ENCODE measurements at regions not wholly inside any gene's neighbourhood (a gene's known extent, or its start where the extent isn't known, plus 50 kb on each side); places are given as distances from the start of the nearest gene placed in this dataset.

DNA sequence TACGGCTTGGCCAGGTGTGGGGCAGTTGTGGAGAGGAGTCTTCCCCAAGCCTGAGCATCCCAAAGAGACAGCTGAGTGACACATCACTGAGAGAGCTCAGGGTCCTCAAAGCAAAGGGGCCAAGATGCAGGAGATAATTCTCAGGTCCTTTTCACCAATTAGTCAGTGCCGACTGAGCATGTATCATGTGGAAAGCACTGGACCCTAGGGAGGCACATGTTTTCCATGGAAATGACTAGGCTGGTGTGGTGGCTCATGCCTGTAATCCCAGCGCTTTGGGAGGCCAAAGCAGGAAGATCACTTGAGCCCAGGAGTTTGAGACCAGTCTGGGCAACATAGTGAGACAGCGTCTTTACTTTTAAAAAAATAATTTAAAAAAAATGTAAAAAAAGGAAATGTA is 67.3 kb upstream of the PRPS1 start:
- no peak for DNase-seq (ENCODE audit: low spot score)

DNA sequence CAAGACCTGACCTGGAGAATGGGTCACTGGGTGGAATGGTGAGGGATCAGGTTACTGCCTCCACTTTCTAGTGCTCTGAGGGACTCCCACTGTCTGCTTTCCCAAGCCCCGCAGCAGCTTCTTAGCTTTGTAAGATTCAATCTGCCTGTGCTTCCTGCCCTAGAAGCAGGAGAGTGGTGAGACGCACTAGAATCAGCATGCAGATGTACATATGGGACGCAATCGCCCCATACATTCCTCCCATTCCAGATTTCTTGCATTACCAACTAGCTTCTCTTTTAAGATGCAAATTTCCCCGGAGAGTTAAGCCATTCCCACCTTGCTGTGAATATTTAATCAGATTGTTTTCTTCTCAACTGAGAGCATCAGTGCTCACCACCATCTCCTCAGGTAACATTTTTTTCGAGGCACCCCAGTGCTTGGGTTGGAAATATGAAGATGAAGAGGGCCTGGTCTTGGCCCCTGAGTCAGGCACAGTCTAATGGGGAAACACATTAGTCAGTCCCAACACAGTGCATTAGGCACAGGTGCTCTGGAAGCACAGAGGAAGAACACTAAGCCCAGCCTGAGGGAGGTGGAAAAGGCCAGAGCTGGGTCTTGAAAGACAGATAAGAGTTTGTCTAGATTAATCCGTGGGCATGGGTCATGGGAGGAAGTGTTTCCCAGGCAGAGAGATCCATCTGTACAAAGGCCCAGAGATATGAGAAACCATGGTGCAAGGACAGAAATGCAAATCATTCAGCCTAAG is 66.7 kb upstream of the PRPS1 start:
- no peak for DNase-seq (ENCODE audit: low spot score)

DNA sequence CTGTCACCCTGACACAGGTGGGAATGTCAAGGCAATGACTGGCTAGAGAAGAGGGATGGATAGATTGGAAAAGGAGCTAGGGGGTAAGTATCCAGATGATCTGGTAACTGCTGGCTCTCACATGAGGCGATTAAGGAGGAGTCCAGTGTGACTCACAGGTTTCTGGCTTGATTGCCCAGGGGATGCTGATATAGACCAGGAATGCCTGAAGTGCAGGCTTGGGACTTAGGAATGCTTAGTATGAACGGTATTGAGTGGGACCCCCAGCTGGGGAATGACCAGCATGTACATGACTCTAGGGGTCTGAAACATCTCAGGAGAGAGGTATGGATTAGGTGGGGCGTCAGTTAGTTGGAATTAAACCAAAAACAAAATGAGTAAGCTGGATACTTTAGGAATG is 65.8 kb upstream of the PRPS1 start:
- DNase-seq (ENCODE audit: low spot score) = peak; percentile 52

DNA sequence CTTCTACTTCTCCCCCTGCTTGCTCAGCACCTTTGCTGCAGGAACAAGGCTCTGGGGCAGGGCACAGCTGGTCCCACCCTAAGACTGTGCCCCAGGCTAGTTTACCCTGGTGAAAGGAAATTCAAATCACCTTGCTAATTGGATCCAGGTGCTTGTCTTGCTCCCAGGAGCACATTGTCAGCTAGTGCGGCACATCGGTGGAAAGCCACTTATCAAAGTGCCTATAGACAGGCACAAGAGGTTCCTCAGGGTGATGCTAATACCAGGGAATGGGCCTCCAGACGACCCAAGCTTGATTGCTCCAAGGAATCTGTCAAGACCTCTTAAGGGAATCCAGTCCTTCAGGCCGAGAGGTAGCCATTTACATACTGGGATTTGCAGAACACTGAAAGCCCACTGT is 64.5 kb upstream of the PRPS1 start:
- DNase-seq (ENCODE audit: low spot score) = no peak

DNA sequence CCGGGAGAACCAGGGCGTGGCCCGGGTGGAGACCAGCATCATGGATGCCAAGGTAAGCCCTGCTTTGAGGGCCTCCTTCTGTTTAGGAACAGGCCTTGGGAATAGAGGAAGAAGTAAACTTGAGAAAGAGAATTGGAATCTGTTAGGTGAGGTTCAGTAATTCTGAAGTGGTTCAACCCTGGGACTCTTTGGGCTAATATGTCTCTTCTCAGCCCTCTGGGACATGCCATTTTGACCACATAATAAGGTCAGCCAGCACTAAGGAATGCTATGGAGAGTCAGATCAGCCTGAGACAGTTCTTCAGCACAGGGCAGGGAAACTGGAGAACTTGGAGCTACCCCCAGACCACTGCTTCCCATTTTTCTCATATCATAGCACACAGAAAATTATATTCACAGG is 63.3 kb upstream of the PRPS1 start:
- no peak for DNase-seq (ENCODE audit: low spot score)

DNA sequence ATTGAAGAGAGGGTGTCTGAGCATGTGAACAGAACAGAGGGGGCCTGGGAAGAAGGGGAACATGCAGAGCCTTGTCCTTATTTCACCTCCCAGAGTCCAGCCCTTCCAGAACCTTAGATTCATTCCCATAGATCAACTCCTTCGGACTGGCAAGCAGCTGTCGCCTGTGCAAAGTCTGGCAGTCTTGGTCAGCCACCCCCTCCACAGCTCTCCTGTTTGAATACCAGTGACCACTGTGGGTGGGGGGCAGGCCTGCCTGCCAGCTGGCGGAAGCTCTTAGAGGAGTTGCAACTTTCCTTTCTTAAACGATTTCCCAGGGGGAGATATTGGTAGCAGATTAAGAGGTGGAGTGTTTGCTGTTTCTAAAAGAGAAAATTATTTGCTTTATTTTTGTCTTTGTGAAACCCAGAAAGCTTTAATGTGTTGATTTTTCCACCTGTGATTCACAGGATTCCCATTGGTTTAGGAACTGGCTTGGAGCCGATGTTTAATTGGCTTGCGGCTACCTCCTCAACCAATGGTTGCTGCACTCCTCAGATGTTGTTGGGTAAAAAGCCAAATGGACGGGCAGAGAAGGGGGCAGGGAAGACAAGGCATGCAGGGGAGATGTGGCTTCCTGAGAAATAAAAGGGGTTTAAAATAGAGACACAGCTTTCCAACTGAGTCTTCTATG is 62.2 kb upstream of the PRPS1 start:
- DNase-seq (ENCODE audit: low spot score) = peak; percentile 50

DNA sequence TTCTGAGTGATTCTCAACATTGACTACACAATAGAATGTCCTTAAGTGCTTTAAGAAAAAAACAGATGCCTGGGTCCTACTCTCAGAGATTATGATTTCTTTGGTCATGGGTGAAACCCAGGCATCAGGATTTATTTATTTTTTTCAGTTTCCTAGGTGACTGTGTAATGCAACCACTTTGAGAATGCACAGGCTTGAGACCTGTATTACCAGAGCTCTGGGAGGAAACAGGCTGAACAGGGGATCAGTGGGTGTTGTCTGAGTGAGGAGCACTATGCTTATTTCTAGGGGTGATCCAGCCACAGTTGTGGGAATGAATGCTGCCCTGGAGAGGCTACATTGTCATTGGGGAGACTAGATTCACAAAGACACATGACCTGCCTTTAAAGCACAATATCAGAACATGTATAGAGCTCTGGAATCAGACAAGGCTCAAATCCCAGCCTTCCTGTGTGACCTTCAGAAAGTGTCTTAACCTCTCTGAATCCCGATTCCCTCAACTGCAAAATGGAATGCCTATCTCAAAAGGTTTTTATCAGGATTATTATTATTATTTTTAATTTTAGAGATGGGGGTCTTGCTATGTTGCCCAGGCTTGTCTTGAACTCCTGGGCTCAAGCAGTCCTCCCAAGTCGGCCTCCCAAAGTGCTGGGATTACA is 61.6 kb upstream of the PRPS1 start:
- DNase-seq (ENCODE audit: low spot score) = no peak

DNA sequence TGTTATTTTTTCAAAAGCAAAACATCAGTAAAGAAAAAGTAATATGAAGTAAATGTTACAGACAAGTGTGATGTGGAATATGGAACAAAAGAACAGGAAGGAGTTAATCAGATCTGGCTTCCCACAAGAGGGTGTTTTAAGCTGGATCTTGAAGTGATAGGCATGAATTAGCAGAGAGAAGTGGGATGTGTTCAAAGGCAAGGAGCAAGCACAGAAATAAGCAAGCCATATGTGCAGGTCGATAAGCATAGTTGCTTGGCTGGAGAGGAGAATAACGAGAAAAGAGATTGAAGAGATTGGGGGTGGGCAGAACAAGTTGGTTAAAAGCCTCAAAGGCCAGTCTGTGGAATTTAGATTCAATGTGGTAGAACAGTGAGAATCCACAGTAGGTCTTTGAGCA is 60.9 kb upstream of the PRPS1 start:
- DNase-seq (ENCODE audit: low spot score) = no peak

DNA sequence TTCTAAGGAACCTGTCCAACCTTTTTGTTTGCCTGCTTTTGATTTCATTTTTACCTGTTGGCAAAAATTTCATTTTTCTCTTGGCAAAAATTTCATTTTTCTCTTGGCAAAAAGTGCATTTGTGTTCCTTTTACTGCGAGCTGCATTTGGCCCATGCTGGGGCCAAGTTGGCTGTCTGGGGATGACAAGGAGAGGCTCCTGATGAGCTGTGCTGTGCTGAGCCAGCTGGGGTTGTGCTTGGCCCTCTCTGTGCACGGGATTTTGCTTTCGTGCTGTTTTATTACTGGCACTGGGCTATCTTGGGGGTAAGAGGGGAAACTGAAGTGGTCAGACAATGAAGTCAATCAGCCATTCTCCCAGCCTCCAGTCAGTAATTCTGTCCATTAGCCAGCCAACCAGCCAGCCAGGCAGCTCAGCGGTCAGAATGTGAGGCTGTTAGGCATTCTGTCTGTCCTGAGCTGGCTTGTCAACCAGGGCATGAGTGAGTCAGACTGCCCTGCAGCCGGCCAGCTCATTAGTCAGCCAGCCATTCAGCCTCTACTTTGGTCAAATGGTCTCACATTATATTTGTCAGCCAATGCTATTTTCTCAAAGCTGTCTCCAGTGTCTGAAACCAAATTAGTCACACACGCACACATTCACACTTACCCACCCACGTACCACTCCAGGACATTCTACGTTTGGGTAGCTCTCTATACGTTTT is 56.9 kb upstream of the PRPS1 start:
- peak; percentile 75 for DNase-seq (ENCODE audit: low spot score)

DNA sequence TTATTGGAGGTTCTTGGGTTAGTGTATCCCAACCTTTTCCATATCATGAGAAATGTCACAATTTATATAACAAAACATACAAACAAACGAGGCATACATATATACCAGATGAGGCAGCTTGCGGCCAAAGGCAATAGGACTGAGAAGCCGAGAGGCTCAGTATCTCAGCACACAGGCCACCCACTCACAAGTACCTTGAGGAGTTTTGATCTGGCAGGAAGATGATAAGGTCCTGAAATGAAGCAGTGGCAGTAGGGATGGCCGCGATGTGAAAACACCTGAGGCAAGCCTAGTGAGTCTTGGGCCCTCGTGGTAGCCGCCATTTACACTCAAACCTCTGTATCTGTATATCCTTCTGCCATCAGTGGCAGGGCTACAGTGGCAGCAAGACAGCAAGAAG is 55.3 kb upstream of the PRPS1 start:
- DNase-seq (ENCODE audit: low spot score) = no peak

DNA sequence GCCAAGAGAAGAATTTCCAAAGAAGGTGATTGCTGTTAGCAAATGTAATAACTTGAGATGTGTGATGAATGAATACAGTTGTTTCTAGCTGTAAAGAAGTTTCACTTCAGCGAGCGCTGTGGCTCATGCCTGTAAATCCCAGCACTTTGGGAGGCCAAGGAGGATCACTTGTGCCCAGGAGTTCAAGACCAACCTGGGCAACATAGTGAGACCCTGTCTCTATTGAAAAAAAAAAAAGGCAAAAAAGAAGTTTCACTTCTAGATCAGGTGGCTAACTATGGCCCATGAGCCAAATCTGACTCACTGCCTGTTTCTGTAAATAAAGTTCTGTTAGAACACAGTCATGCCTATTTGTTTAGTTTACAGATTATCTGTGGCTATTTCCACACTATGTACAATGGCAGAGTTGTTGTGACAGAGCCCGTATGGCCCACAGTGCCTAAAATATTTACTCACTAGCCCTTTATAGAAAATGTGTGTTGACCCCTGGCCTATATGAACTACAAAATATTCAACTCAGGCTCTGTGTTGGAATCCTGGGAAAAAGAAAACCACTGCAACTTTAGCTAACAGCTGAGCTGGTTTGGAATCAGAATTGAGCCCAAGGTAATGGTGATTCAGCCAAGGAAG is 54.1 kb upstream of the PRPS1 start:
- DNase-seq (ENCODE audit: low spot score) = peak; percentile 8

DNA sequence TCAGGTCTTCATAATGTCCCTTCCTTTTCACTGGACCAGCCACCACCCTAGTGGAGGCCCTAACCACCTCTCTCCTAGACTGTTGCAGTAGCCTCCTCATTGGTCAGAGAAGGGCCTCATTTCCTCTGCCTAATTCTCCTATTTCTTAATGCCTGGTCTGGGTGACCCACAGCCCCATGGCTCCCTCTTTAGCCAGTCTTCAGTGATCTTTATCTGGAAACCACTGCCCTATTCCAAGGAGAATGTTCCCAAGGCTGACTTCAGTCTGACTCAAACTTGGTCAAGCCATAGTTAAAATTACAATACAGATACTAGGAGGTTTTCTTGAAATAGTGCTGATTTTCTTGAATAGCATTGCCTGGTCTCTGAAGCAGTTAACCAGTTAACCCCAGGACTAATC is 53.6 kb upstream of the PRPS1 start:
- no peak for DNase-seq (ENCODE audit: low spot score)

DNA sequence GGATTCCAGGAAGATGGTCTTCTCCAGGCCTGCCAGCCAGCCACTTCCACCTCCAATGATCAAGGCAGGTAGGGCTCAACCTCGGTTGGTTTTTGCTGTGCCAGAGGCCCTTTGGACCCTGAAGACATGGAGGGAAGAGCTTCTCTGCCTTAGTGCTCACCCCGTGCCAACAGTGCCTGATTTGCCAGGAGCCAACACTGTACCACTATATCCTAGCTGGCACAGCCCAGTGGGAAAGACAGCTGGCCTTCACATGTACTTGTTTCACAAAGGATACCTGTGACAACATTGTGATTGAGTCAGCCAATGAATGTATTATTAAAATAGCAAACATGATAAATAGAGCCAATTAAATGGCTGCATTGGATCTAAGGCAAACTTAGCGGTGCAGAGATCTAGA is 51.9 kb upstream of the PRPS1 start:
- no peak for DNase-seq (ENCODE audit: low spot score)

DNA sequence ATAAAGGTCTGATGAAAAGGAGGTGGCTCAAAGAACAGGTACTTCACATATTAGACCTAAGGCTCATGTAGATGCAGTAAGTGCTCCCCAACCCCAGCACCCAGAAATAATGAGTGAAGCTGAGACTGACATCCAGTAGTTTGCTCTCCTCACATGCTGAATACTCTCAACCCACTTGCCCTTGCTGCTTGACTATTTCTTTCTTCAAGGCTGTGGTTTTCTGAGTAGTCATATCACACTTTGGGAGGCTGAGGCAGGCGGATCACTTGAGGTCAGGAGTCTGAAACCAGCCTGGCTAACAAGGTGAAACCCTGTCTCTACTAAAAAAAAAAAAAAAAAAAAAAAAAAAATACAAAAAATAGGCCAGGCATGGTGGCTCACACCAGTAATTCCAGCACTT is 51.5 kb upstream of the PRPS1 start:
- DNase-seq (ENCODE audit: low spot score) = no peak

DNA sequence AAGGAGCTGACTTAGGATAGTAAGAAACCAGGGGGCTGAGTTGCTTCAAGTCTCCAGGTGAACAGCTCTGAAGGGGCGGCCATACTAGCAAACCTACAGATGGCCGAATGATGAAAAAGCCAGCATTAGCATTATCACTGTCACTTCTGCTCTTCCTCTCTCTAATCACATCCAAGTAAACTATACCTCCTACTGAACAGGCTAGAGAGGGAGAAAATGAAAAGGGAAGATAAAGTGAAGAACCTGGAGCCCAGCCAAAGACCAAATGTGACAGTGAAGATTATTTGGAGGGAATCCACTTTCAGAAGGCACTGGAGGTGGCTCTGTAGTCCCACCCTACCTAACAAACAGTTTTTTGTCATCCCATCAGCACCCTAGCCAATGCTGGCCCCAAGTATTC is 50.4 kb upstream of the PRPS1 start:
- no peak for DNase-seq (ENCODE audit: low spot score)

Measured in A172 (cell line).